Right hindlimb (tissue), 1 donor: ENCODE measurements at regions not wholly inside any gene's neighbourhood (a gene's known extent, or its start where the extent isn't known, plus 50 kb on each side); places are given as distances from the start of the nearest gene placed in this dataset.
"Not testable (repeated sequence)": the region's sequence is repeated elsewhere in the genome, so short reads cannot be mapped to it uniquely, and the experiment has no call there.

ENCODE experiments used
- DNase-seq: peaks from one replicate; pipeline ENCODE4 v3.0.0-alpha.2; 2018

DNA sequence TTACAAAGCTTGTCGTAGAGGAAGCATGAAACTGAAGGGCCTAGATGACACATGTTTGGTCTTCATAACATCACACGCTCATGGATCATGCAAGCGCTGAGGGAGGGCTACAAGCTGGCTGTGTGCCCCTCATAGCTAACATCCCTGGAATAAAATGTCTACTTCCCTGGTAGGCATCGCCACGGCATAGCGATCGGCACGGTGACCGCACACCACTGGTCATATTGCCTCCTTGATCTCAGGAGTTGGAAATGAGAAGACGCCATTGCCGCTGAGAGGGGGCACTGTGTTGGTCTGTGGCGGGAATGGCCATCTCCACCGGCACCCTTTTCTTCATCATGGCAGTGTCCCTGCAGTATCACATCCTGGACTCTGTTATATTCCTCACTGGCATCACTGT, 50.1 kb upstream of the TUBA3E start:
- DNase-seq = not testable (repeated sequence)
